GM23338 (cell line): ENCODE measurements at regions not wholly inside any gene's neighbourhood (a gene's known extent, or its start where the extent isn't known, plus 50 kb on each side); places are given as distances from the start of the nearest gene placed in this dataset.

Source experiments
- ATAC-seq: fragments of 200-7000 bp; cut with Tn5 transposase; 3 replicates; pipeline ENCODE4 v1.9.1; 2020
- DNase-seq: peaks from one replicate; pipeline ENCODE4 v3.0.0-alpha.2; 2015; ENCODE audit warnings: low spot score
- H2AFZ ChIP-seq: fragments of 200-600 bp; sonication (generic); 2 replicates; pipeline ENCODE4 v1.8.0; 2016; ENCODE audit warnings: antibody characterized with exemption, mild to moderate bottlenecking, moderate library complexity
- H3F3A ChIP-seq: fragments of 200-600 bp; sonication (generic); replicated peaks from 2 replicates; pipeline ENCODE4 v1.8.0; 2017; ENCODE audit warnings: antibody characterized with exemption, mixed run types, low read depth
- H3K27ac ChIP-seq: fragments of 200-600 bp; sonication (generic); 2 replicates; pipeline ENCODE4 v1.6.1; 2016; ENCODE audit warnings: low read depth
- H3K27me3 ChIP-seq: fragments of 200-600 bp; sonication (generic); 2 replicates; pipeline ENCODE4 v1.8.0; 2016; ENCODE audit warnings: mild to moderate bottlenecking, mixed run types, moderate library complexity; ENCODE audit not compliant: insufficient read depth
- H3K36me3 ChIP-seq: fragments of 200-600 bp; sonication (generic); 2 replicates; pipeline ENCODE4 v1.8.0; 2016; ENCODE audit warnings: mild to moderate bottlenecking; ENCODE audit not compliant: insufficient read depth
- H3K4me1 ChIP-seq: fragments of 200-600 bp; sonication (generic); 2 replicates; pipeline ENCODE4 v1.8.0; 2016; ENCODE audit warnings: mild to moderate bottlenecking, moderate library complexity; ENCODE audit not compliant: insufficient read depth
- H3K4me2 ChIP-seq: fragments of 200-600 bp; sonication (generic); 2 replicates; pipeline ENCODE4 v1.7.1; 2017; ENCODE audit warnings: mixed run types
- H3K4me3 ChIP-seq: fragments of 200-600 bp; sonication (generic); 2 replicates; pipeline ENCODE4 v1.6.1; 2016; ENCODE audit warnings: mixed run types
- H3K79me2 ChIP-seq: fragments of 200-600 bp; sonication (generic); replicated peaks from 2 replicates; pipeline ENCODE4 v1.8.0; 2017; ENCODE audit warnings: mild to moderate bottlenecking; ENCODE audit not compliant: insufficient read depth
- H3K9me2 ChIP-seq: fragments of 200-600 bp; sonication (generic); 2 replicates; pipeline ENCODE4 v1.8.0; 2017; ENCODE audit not compliant: insufficient read depth
- H4K20me1 ChIP-seq: fragments of 200-600 bp; sonication (generic); replicated peaks from 2 replicates; pipeline ENCODE4 v1.8.0; 2017; ENCODE audit warnings: mild to moderate bottlenecking; ENCODE audit not compliant: insufficient read depth
- H3K27ac Mint-ChIP-seq: 2 replicates; pipeline ENCODE4 v1.8.0; 2020; ENCODE audit warnings: inconsistent platforms, mild to moderate bottlenecking, moderate library complexity, mixed read lengths
- H3K27me3 Mint-ChIP-seq: 3 replicates; pipeline ENCODE4 v1.8.0; 2022; ENCODE audit warnings: low read depth, mild to moderate bottlenecking, moderate library complexity, mixed read lengths, inconsistent platforms; ENCODE audit not compliant: insufficient read depth, poor library complexity
- H3K36me3 Mint-ChIP-seq: 3 replicates; pipeline ENCODE4 v1.8.0; 2021; ENCODE audit warnings: low read depth, mild to moderate bottlenecking, inconsistent platforms, moderate library complexity, mixed read lengths
- H3K4me1 Mint-ChIP-seq: 3 replicates; pipeline ENCODE4 v1.8.0; 2020; ENCODE audit warnings: mild to moderate bottlenecking, inconsistent platforms, mixed read lengths
- H3K4me3 Mint-ChIP-seq: 3 replicates; pipeline ENCODE4 v1.8.0; 2021; ENCODE audit warnings: moderate library complexity, mild to moderate bottlenecking, inconsistent platforms, mixed read lengths
- H3K9me3 Mint-ChIP-seq: 3 replicates; pipeline ENCODE4 v1.8.0; 2020; ENCODE audit warnings: moderate library complexity, mild to moderate bottlenecking, inconsistent platforms, mixed read lengths
- CREB1 ChIP-seq: fragments of 250-450 bp; sonication (Bioruptor Pico); IDR thresholded peaks from 2 replicates; pipeline ENCODE4 v1.5.0; 2020; ENCODE audit warnings: low read depth, mild to moderate bottlenecking, moderate library complexity
- EZH2 ChIP-seq: fragments of 200-600 bp; sonication (generic); IDR thresholded peaks from one replicate; pipeline ENCODE4 v1.8.0; 2017; ENCODE audit warnings: antibody characterized with exemption, mild to moderate bottlenecking, low read depth; ENCODE audit not compliant: unreplicated experiment
- EZH2phosphoT487 ChIP-seq: fragments of 200-600 bp; sonication (generic); IDR thresholded peaks from one replicate; pipeline ENCODE4 v1.8.1; 2018; ENCODE audit warnings: antibody characterized with exemption; ENCODE audit not compliant: unreplicated experiment
- JUNB ChIP-seq: IDR thresholded peaks from one replicate; pipeline ENCODE4 v1.6.1; 2016; ENCODE audit warnings: antibody characterized with exemption; ENCODE audit not compliant: unreplicated experiment
- NANOG ChIP-seq: IDR thresholded peaks from 2 replicates; pipeline ENCODE4 v1.6.1; 2016; ENCODE audit warnings: antibody characterized with exemption, borderline replicate concordance
- POLR2AphosphoS5 ChIP-seq: IDR thresholded peaks from 2 replicates; pipeline ENCODE4 v1.6.1; 2016; ENCODE audit warnings: antibody characterized with exemption, low read depth
- STAT1 ChIP-seq: IDR thresholded peaks from one replicate; pipeline ENCODE4 v1.6.1; 2016; ENCODE audit warnings: antibody characterized with exemption; ENCODE audit not compliant: unreplicated experiment
- ZNF114 ChIP-seq: fragments of 250-450 bp; sonication (Bioruptor Pico); IDR thresholded peaks from 2 replicates; pipeline ENCODE4 v1.5.0; 2020; ENCODE audit warnings: mild to moderate bottlenecking, moderate library complexity
- ZNF331 ChIP-seq: fragments of 250-450 bp; sonication (Bioruptor Pico); IDR thresholded peaks from 2 replicates; pipeline ENCODE4 v1.5.0; 2020; ENCODE audit warnings: low read depth, mild to moderate bottlenecking, moderate library complexity
- ZNF462 ChIP-seq: fragments of 250-450 bp; sonication (Bioruptor Pico); IDR thresholded peaks from 2 replicates; pipeline ENCODE4 v1.5.0; 2020; ENCODE audit warnings: mild to moderate bottlenecking, moderate library complexity
- TF ChIP-seq, protein P1 (sequence below), 2 experiments: fragments of 200-600 bp in 1 of 2; sonication (generic) in 1 of 2; conservative IDR thresholded peaks; 2 replicates each; pipeline versions ENCODE4 v1.5.1 to v1.6.1; 2016 to 2017; ENCODE audit warnings: antibody characterized with exemption in 2 of 2, low read depth in 2 of 2, mild to moderate bottlenecking in 2 of 2, moderate library complexity in 1 of 2
- TF ChIP-seq, protein P2 (sequence below): IDR thresholded peaks from one replicate; pipeline ENCODE4 v1.6.1; 2018; ENCODE audit warnings: antibody characterized with exemption; ENCODE audit not compliant: unreplicated experiment
- TF ChIP-seq, protein P3 (sequence below): IDR thresholded peaks from 2 replicates; pipeline ENCODE4 v1.6.1; 2016; ENCODE audit warnings: antibody characterized with exemption

DNA sequence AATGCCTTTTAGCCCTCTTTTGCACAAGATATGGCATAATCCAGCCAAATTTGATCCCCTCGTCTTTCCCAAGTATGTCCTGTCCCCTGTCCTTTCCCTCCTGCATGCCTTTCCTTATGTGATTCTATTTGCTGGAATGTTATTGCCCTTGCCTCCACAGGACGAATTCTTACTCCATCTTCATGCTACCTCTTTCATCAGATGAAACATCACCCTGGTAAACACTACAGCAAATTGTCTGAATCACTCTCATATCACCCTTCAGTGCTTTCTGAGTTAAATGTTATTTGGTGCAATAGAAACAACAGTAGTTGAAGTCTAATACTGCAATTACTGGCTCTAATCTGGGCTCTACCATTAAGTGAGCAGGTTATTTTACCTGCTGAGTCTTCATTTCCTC, 52.2 kb upstream of the FAT1 start:
- Histone ChIP-seq H4K20me1 (no peaks in the 10 kb centered on the region), H2AFZ (no peak overlapping the region; the same call in 1 of the 2 replicates), H3K36me3 (no peaks in the 10 kb centered on the region), H3K4me1 (no peaks in the 10 kb centered on the region), H3K27me3 (no peaks in the 10 kb centered on the region), H3K9me2 (0 out of 2 replicates have a peak, but pooled peaks cover 5% of the 10 kb centered on the region), H3K79me2 (no peaks in the 10 kb centered on the region), H3K27ac (no peak overlapping the region), H3K4me2 (no peak overlapping the region), H3F3A (no peaks in the 10 kb centered on the region), H3K4me3 (no peak overlapping the region)
- no peaks in the 10 kb centered on the region for H3K9me3 Mint-ChIP-seq
- no peaks in the 10 kb centered on the region for H3K36me3 Mint-ChIP-seq
- ATAC-seq (no peak), DNase-seq (no peak)
- peaks cover 3% of the 10 kb centered on the region for H3K27me3 Mint-ChIP-seq
- TF ChIP-seq STAT1 (no peak), EZH2phosphoT487 (no peak), ZNF331 (no peak), EZH2 (no peak), ZNF114 (CRISPR knock-in tag) (no peak), POLR2AphosphoS5 (no peak), JUNB (no peak), NANOG (no peak), ZNF462 (CRISPR knock-in tag) (no peak), CREB1 (CRISPR knock-in tag) (no peak)
- TF ChIP-seq, protein P1, sequence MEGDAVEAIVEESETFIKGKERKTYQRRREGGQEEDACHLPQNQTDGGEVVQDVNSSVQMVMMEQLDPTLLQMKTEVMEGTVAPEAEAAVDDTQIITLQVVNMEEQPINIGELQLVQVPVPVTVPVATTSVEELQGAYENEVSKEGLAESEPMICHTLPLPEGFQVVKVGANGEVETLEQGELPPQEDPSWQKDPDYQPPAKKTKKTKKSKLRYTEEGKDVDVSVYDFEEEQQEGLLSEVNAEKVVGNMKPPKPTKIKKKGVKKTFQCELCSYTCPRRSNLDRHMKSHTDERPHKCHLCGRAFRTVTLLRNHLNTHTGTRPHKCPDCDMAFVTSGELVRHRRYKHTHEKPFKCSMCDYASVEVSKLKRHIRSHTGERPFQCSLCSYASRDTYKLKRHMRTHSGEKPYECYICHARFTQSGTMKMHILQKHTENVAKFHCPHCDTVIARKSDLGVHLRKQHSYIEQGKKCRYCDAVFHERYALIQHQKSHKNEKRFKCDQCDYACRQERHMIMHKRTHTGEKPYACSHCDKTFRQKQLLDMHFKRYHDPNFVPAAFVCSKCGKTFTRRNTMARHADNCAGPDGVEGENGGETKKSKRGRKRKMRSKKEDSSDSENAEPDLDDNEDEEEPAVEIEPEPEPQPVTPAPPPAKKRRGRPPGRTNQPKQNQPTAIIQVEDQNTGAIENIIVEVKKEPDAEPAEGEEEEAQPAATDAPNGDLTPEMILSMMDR (conservative IDR thresholded peaks at IDR 0.05; ENCODE audit: low read depth in 2 of 2): no peak
- TF ChIP-seq, protein P2, sequence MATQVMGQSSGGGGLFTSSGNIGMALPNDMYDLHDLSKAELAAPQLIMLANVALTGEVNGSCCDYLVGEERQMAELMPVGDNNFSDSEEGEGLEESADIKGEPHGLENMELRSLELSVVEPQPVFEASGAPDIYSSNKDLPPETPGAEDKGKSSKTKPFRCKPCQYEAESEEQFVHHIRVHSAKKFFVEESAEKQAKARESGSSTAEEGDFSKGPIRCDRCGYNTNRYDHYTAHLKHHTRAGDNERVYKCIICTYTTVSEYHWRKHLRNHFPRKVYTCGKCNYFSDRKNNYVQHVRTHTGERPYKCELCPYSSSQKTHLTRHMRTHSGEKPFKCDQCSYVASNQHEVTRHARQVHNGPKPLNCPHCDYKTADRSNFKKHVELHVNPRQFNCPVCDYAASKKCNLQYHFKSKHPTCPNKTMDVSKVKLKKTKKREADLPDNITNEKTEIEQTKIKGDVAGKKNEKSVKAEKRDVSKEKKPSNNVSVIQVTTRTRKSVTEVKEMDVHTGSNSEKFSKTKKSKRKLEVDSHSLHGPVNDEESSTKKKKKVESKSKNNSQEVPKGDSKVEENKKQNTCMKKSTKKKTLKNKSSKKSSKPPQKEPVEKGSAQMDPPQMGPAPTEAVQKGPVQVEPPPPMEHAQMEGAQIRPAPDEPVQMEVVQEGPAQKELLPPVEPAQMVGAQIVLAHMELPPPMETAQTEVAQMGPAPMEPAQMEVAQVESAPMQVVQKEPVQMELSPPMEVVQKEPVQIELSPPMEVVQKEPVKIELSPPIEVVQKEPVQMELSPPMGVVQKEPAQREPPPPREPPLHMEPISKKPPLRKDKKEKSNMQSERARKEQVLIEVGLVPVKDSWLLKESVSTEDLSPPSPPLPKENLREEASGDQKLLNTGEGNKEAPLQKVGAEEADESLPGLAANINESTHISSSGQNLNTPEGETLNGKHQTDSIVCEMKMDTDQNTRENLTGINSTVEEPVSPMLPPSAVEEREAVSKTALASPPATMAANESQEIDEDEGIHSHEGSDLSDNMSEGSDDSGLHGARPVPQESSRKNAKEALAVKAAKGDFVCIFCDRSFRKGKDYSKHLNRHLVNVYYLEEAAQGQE: no peak
- TF ChIP-seq, protein P3, sequence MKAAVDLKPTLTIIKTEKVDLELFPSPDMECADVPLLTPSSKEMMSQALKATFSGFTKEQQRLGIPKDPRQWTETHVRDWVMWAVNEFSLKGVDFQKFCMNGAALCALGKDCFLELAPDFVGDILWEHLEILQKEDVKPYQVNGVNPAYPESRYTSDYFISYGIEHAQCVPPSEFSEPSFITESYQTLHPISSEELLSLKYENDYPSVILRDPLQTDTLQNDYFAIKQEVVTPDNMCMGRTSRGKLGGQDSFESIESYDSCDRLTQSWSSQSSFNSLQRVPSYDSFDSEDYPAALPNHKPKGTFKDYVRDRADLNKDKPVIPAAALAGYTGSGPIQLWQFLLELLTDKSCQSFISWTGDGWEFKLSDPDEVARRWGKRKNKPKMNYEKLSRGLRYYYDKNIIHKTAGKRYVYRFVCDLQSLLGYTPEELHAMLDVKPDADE: no peak
- no peaks in the 10 kb centered on the region for H3K4me1 Mint-ChIP-seq
- H3K27ac Mint-ChIP-seq: no peak overlapping the region
- H3K4me3 Mint-ChIP-seq: no peak overlapping the region
